Peyer's patch (tissue), 4 donors: ENCODE measurements at regions not wholly inside any gene's neighbourhood (a gene's known extent, or its start where the extent isn't known, plus 50 kb on each side); places are given as distances from the start of the nearest gene placed in this dataset.

Source experiments
- DNase-seq, 3 donors: peaks; one replicate each; pipeline ENCODE4 v3.0.0-alpha.2; 2017 to 2019
- H3K27ac ChIP-seq, 4 donors: fragments of 200-600 bp; sonication (generic); one replicate each; pipeline ENCODE4 v1.5.1; 2016 to 2019
- H3K27me3 ChIP-seq, 2 donors: fragments of 200-600 bp; sonication (generic); one replicate each; pipeline ENCODE4 v1.5.1; 2019
- H3K36me3 ChIP-seq, 3 donors: fragments of 200-600 bp; sonication (generic); one replicate each; pipeline ENCODE4 v1.5.1; 2016 to 2019
- H3K4me1 ChIP-seq, 4 donors: fragments of 200-600 bp; sonication (generic); one replicate each; pipeline ENCODE4 v1.5.1; 2016 to 2019
- H3K4me3 ChIP-seq, 4 donors: fragments of 200-600 bp; sonication (generic); 1 replicate in 3 of 4; 2 replicates in 1 of 4; pipeline ENCODE4 v1.5.1; 2016 to 2019; ENCODE audit warnings: mild to moderate bottlenecking in 1 of 4
- H3K9me3 ChIP-seq, 4 donors: fragments of 200-600 bp; sonication (generic); one replicate each; pipeline ENCODE4 v1.5.1; 2016 to 2019; ENCODE audit warnings: mild to moderate bottlenecking in 1 of 4
- POLR2A ChIP-seq, 2 donors: fragments of 450-650 bp; IDR thresholded peaks; one replicate each; pipeline ENCODE4 v1.5.1; 2017; ENCODE audit warnings: antibody characterized with exemption in 2 of 2, mild to moderate bottlenecking in 2 of 2, moderate library complexity in 2 of 2
- TF ChIP-seq, protein P1 (sequence below), 6 experiments: fragments of 450-650 bp in 4 of 6; fragments of 200-600 bp in 2 of 6; sonication (generic) in 1 of 6; IDR thresholded peaks; one replicate each; pipeline ENCODE4 v1.5.1; 2017 to 2019; ENCODE audit warnings: antibody characterized with exemption in 6 of 6, mild to moderate bottlenecking in 3 of 6, moderate library complexity in 1 of 6

DNA sequence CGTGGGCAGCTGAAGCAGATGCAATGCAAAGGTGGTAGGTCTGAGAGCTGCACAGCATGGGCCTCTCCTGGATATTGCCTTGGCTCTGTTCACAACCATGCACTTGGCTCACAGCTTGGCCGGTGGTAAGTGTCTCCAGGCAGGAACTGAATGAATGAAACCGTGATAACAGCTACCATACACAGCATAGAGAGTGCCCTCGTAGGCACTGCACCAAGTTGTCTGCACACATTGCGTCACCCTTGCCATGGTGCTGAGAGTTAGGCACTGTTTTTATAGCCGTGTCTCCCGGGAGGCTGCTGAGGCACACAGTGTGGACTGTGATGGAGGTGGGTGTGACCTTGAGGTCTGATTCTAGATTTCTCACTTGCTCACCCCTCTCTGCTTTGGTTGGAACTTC lies 157.6 kb upstream of the VASH1 start:
- Histone ChIP-seq H3K9me3 (no peaks in the 10 kb centered on the region), H3K27me3 (no peaks in the 10 kb centered on the region), H3K4me1 (no peaks in the 10 kb centered on the region), H3K4me3 (no peak overlapping the region), H3K27ac (no peak overlapping the region), H3K36me3 (no peaks in the 10 kb centered on the region)
- no peak for TF ChIP-seq POLR2A (IDR thresholded peaks at IDR 0.05)
- TF ChIP-seq, protein P1, sequence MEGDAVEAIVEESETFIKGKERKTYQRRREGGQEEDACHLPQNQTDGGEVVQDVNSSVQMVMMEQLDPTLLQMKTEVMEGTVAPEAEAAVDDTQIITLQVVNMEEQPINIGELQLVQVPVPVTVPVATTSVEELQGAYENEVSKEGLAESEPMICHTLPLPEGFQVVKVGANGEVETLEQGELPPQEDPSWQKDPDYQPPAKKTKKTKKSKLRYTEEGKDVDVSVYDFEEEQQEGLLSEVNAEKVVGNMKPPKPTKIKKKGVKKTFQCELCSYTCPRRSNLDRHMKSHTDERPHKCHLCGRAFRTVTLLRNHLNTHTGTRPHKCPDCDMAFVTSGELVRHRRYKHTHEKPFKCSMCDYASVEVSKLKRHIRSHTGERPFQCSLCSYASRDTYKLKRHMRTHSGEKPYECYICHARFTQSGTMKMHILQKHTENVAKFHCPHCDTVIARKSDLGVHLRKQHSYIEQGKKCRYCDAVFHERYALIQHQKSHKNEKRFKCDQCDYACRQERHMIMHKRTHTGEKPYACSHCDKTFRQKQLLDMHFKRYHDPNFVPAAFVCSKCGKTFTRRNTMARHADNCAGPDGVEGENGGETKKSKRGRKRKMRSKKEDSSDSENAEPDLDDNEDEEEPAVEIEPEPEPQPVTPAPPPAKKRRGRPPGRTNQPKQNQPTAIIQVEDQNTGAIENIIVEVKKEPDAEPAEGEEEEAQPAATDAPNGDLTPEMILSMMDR (IDR thresholded peaks at IDR 0.05): no peak
- no peak for DNase-seq

DNA sequence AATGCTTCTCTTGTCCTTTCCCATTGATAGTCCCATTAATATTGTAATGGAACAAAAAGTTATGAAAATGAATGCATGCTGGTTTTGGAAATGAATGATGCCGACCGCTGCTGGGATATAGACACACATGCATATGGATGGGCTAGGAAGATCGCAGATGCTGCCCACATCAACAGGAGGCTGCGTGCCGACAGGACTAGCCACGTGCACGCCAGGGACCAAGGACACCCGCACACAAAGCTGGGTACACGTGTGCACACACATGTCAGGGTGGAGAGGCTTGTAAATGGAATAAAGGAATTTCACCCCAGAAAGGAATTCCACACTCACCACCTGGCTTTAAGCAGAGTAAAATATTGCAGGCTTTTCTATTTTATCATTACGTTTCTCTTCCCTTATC lies 153.8 kb upstream of the VASH1 start:
- Histone ChIP-seq H3K27me3 (no peaks in the 10 kb centered on the region), H3K4me3 (no peak overlapping the region), H3K36me3 (no peaks in the 10 kb centered on the region), H3K4me1 (no peaks in the 10 kb centered on the region), H3K9me3 (no peaks in the 10 kb centered on the region), H3K27ac (no peak overlapping the region)
- TF ChIP-seq POLR2A (IDR thresholded peaks at IDR 0.05): no peak
- TF ChIP-seq, protein P1 (IDR thresholded peaks at IDR 0.05): no peak
- DNase-seq: no peak

DNA sequence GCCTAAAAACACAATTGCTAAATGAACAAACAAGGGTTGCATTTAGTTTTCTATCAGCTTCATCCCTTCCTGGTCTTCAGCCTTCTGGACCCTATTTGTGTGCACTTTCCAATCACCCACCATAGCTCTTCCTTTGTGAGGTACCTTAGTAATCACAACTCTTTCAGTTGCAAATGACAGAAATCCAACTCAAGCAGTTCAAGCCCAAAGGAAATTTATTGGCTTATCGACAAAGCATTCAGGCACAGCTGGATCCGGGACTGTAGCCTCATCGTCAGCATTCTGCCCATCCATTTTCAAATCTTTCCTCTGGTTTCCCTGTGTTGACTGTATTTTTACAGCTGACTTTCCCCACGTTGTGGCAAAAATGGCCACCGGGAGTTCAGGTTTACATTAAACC lies 148.6 kb upstream of the VASH1 start:
- H3K4me1 ChIP-seq: no peaks in the 10 kb centered on the region
- H3K36me3 ChIP-seq: no peaks in the 10 kb centered on the region
- H3K27me3 ChIP-seq: no peaks in the 10 kb centered on the region
- peaks cover 0 to 5% (median 0%) of the 10 kb centered on the region in 4 donors for H3K9me3 ChIP-seq
- H3K27ac ChIP-seq: no peak overlapping the region
- no peak for TF ChIP-seq POLR2A (IDR thresholded peaks at IDR 0.05)
- TF ChIP-seq, protein P1 (IDR thresholded peaks at IDR 0.05): no peak
- no peak overlapping the region for H3K4me3 ChIP-seq
- no peak for DNase-seq

DNA sequence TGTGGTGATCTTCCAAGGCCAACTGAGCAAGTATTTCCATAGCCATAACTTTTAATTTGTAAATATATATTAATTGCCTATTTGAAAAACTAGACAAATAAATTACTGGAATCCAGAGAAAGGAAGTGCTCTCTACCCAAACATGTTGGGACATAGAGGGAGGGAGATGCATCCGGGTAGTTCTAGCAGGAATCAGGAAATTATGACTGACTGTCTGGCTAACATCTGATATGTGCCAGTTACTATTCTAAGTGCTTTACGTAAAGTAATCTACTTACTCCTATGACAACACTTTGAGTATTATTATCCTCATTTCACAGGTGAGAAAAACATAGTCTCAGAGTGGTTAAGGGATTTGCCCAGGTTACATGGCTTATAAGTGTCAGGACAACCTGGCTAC lies 147.7 kb upstream of the VASH1 start:
- Histone ChIP-seq H3K4me3 (no peak overlapping the region), H3K36me3 (no peaks in the 10 kb centered on the region), H3K27ac (no peak overlapping the region), H3K4me1 (no peaks in the 10 kb centered on the region), H3K27me3 (no peaks in the 10 kb centered on the region), H3K9me3 (peaks cover 0 to 5% (median 0%) of the 10 kb centered on the region in 4 donors)
- TF ChIP-seq, protein P1 (IDR thresholded peaks at IDR 0.05): no peak
- no peak for TF ChIP-seq POLR2A (IDR thresholded peaks at IDR 0.05)
- DNase-seq: no peak

DNA sequence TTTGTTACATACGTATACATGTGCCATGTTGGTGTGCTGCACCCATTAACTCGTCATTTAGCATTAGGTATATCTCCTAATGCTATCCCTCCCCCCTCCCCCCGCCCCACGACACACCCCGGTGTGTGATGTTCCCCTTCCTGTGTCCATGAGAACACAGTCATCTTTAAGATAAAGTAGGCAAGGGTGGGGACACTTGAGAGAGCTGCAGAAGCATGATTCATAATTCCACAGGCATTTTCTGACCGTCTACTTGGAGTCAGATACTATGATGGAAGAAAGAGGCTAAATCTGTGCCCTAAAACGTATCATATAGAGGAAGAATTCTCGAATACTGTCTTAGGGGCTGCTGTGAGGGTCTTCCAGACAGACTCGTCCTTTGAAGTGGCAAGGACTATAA lies 145.9 kb upstream of the VASH1 start:
- Histone ChIP-seq H3K4me1 (no peaks in the 10 kb centered on the region), H3K36me3 (no peaks in the 10 kb centered on the region), H3K27me3 (no peaks in the 10 kb centered on the region), H3K27ac (no peak overlapping the region), H3K9me3 (peaks cover 0 to 5% (median 0%) of the 10 kb centered on the region in 4 donors), H3K4me3 (no peak overlapping the region)
- TF ChIP-seq, protein P1 (IDR thresholded peaks at IDR 0.05): no peak
- no peak for TF ChIP-seq POLR2A (IDR thresholded peaks at IDR 0.05)
- DNase-seq: no peak

DNA sequence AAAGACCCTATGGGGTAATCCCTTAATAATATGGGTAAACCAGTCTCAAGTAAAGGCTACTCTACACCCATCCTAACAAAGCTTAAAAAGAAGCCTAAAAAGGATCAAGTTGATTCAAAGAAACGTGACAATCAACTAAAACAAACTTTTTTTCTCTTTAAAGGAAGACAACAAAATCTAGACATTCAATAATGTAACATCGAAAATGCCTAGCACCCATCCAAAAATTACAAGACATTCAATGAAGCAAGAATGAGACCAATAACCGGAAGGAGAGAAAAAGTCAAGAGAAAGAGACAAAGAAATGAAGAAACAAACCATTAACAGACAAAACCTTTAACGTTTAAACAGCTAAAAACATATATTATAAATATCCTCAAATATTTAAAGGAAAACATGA lies 143.8 kb upstream of the VASH1 start:
- TF ChIP-seq POLR2A (IDR thresholded peaks at IDR 0.05): no peak
- TF ChIP-seq, protein P1 (IDR thresholded peaks at IDR 0.05): no peak

More for the DNA sequence above, 143.8 kb upstream of the VASH1 start:
- Histone ChIP-seq H3K27me3 (no peaks in the 10 kb centered on the region), H3K27ac (no peak overlapping the region), H3K4me3 (no peak overlapping the region), H3K36me3 (no peaks in the 10 kb centered on the region), H3K4me1 (no peaks in the 10 kb centered on the region), H3K9me3 (peaks cover 0 to 5% (median 0%) of the 10 kb centered on the region in 4 donors)
- DNase-seq: no peak
